ENCODE measurements at regions not wholly inside any gene's neighbourhood (a gene's known extent, or its start where the extent isn't known, plus 50 kb on each side); places are given as distances from the start of the nearest gene placed in this dataset.

DNA sequence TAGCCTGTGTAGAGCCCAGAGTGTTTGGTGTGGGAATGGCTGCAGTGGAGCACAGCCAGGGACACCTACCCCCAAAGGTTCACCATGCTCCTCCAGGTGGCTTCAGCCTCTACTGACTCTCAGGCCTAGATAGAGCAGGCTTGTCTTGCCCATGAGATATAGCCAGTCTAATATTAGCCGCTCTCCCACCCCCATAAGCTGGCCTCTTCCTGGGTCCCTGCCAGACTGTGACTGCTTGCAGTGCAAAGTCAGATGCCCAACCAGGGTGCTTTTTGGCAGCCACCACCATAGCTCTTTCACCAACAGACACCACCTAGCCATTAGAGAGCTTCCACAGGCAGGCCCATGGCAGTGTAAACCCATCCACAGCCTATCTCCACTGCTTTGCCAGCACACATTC lies 405.3 kb downstream of the MBD2 start:
- intact Hi-C loops (cut with micrococcal nuclease), result no loop called here
- no peak overlapping the region for H3K4me3 ChIP-seq
- H3K27ac ChIP-seq (ENCODE audit: extremely low read depth, low read depth, low read length), result no peak overlapping the region
- H3K27me3 ChIP-seq (ENCODE audit: control insufficient read depth in 2 of 2, insufficient read depth in 2 of 2, low read length in 2 of 2), result no peaks in the 10 kb centered on the region
- ATAC-seq, result no peak
- ChIA-PET CTCF (ENCODE audit: low intra/inter-chr PET ratio) (no interaction called here), POLR2A (no interaction called here)
- BruUV-seq (replicated peaks), result no TSS peak
- H4K20me1 ChIP-seq (replicated peaks; ENCODE audit: control insufficient read depth, insufficient read depth, low read length), result no peaks in the 10 kb centered on the region
- no peak overlapping the region for H3K4me2 ChIP-seq (ENCODE audit: insufficient read depth, low read length)
- H2AFZ ChIP-seq (ENCODE audit: low read depth, low read length), result no peak overlapping the region
- DNase-seq (ENCODE audit: extremely low read depth in 1 of 4, low spot score in 3 of 4), result no peak
- no peaks in the 10 kb centered on the region for H3K4me1 ChIP-seq (replicated peaks in 1 of 2; ENCODE audit: control insufficient read depth in 2 of 2, insufficient read depth in 2 of 2, low read length in 2 of 2)
- no peak overlapping the region for H3K9ac ChIP-seq (ENCODE audit: insufficient read depth in 1 of 2, low read depth in 2 of 2, low read length in 2 of 2)
- no peaks in the 10 kb centered on the region for H3K9me3 ChIP-seq (replicated peaks; ENCODE audit: control insufficient read depth, insufficient read depth, low read depth, low read length)
- H3K79me2 ChIP-seq (ENCODE audit: control insufficient read depth, insufficient read depth, low read length), result no peaks in the 10 kb centered on the region
- in situ Hi-C loops (cut with MboI), result no loop called here
- H3K36me3 ChIP-seq (ENCODE audit: control insufficient read depth, insufficient read depth, low read length), result no peaks in the 10 kb centered on the region
- 0% methylated on average over 1 of the region's 1 CpG for WGBS (ENCODE audit: insufficient coverage, low coverage, missing lambda C conversion rate)
- H3K9me1 ChIP-seq (ENCODE audit: control insufficient read depth, insufficient read depth, low read length), result no peaks in the 10 kb centered on the region
- no peak for FAIRE-seq
- TF ChIP-seq HNRNPL (IDR thresholded peaks at IDR 0.05; ENCODE audit: low read depth, low read length), result no peak
- no peak for TF ChIP-seq NFE2 (IDR thresholded peaks at IDR 0.05; ENCODE audit: low read depth)
- no peak for TF ChIP-seq TAF9B (IDR thresholded peaks at IDR 0.05; ENCODE audit: partially characterized antibody)
- no peak for TF ChIP-seq HNRNPK (IDR thresholded peaks at IDR 0.05; ENCODE audit: low read depth, low read length, poor library complexity, severe bottlenecking)
- TF ChIP-seq TGIF2 (CRISPR knock-in tag; IDR thresholded peaks at IDR 0.05), result no peak
- TF ChIP-seq MTA2 (IDR thresholded peaks at IDR 0.05; ENCODE audit: low read depth), result no peak
- TF ChIP-seq ZNF282 (CRISPR knock-in tag; IDR thresholded peaks at IDR 0.05), result no peak
- TF ChIP-seq, protein P1, sequence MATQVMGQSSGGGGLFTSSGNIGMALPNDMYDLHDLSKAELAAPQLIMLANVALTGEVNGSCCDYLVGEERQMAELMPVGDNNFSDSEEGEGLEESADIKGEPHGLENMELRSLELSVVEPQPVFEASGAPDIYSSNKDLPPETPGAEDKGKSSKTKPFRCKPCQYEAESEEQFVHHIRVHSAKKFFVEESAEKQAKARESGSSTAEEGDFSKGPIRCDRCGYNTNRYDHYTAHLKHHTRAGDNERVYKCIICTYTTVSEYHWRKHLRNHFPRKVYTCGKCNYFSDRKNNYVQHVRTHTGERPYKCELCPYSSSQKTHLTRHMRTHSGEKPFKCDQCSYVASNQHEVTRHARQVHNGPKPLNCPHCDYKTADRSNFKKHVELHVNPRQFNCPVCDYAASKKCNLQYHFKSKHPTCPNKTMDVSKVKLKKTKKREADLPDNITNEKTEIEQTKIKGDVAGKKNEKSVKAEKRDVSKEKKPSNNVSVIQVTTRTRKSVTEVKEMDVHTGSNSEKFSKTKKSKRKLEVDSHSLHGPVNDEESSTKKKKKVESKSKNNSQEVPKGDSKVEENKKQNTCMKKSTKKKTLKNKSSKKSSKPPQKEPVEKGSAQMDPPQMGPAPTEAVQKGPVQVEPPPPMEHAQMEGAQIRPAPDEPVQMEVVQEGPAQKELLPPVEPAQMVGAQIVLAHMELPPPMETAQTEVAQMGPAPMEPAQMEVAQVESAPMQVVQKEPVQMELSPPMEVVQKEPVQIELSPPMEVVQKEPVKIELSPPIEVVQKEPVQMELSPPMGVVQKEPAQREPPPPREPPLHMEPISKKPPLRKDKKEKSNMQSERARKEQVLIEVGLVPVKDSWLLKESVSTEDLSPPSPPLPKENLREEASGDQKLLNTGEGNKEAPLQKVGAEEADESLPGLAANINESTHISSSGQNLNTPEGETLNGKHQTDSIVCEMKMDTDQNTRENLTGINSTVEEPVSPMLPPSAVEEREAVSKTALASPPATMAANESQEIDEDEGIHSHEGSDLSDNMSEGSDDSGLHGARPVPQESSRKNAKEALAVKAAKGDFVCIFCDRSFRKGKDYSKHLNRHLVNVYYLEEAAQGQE (IDR thresholded peaks at IDR 0.05; ENCODE audit: borderline replicate concordance), result no peak
- TF ChIP-seq, protein P1 (CRISPR knock-in tag; IDR thresholded peaks at IDR 0.05; ENCODE audit: low read depth), result no peak
- TF ChIP-seq ETV5 (CRISPR knock-in tag; IDR thresholded peaks at IDR 0.05; ENCODE audit: low read depth), result no peak
- no peak for TF ChIP-seq FOXA3 (CRISPR knock-in tag; conservative IDR thresholded peaks at IDR 0.05 in 1 of 2, IDR thresholded peaks at IDR 0.05 in 1 of 2)
- TF ChIP-seq, protein P2, sequence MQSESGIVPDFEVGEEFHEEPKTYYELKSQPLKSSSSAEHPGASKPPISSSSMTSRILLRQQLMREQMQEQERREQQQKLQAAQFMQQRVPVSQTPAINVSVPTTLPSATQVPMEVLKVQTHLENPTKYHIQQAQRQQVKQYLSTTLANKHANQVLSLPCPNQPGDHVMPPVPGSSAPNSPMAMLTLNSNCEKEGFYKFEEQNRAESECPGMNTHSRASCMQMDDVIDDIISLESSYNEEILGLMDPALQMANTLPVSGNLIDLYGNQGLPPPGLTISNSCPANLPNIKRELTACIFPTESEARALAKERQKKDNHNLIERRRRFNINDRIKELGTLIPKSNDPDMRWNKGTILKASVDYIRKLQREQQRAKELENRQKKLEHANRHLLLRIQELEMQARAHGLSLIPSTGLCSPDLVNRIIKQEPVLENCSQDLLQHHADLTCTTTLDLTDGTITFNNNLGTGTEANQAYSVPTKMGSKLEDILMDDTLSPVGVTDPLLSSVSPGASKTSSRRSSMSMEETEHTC (IDR thresholded peaks at IDR 0.05), result no peak
- TF ChIP-seq TARDBP (IDR thresholded peaks at IDR 0.05), result no peak

All from K562 (cell line).